B cell (primary cell): ENCODE measurements at regions not wholly inside any gene's neighbourhood (a gene's known extent, or its start where the extent isn't known, plus 50 kb on each side); places are given as distances from the start of the nearest gene placed in this dataset.

Source experiments
- ATAC-seq: fragments of 200-7000 bp; cut with Tn5 transposase; one replicate; pipeline ENCODE4 v1.10.0; 2021; ENCODE audit warnings: low read depth, mild to moderate bottlenecking, moderate number of reproducible peaks, moderate library complexity
- CTCF ChIA-PET: fragments of 350-600 bp; sonication (Branson Sonifier 250); formaldehyde crosslinking; loops from one replicate; lab custom pipeline; 2021; ENCODE audit warnings: antibody characterized with exemption, inconsistent platforms; lab: Charles Lee
- POLR2A ChIA-PET: fragments of 350-600 bp; sonication (Branson Sonifier 250); formaldehyde crosslinking; loops from one replicate; lab custom pipeline; 2021; ENCODE audit warnings: antibody characterized with exemption; lab: Charles Lee
- DNase-seq: peaks from one replicate; pipeline ENCODE4 v3.0.0; 2013
- H2AFZ ChIP-seq: 2 replicates; pipeline ENCODE4 v1.6.1; 2012; ENCODE audit warnings: mild to moderate bottlenecking, low read depth, low read length; ENCODE audit not compliant: insufficient read depth, poor library complexity, severe bottlenecking
- H3K27ac ChIP-seq, 2 donors: 1 replicate in 1 of 2; 2 replicates in 1 of 2; pipeline ENCODE4 v1.5.1; 2012 to 2013; ENCODE audit warnings: low read length in 2 of 2, mild to moderate bottlenecking in 2 of 2, moderate library complexity in 1 of 2
- H3K27me3 ChIP-seq, 4 experiments: fragments of 200-600 bp in 1 of 4; sonication (generic) in 1 of 4; replicated peaks in 1 of 4; 1 replicate in 2 of 4; 2 replicates in 2 of 4; pipeline versions ENCODE4 v1.6.1 to v1.7.0; 2013 to 2016; ENCODE audit warnings: low read length in 3 of 4, mild to moderate bottlenecking in 2 of 4, mixed read lengths in 1 of 4, moderate library complexity in 1 of 4; ENCODE audit not compliant: insufficient read depth in 4 of 4, control insufficient read depth in 3 of 4; ENCODE audit errors: control extremely low read depth in 1 of 4
- H3K36me3 ChIP-seq, 2 experiments: replicated peaks in 1 of 2; 1 replicate in 1 of 2; 2 replicates in 1 of 2; pipeline versions ENCODE4 v1.6.1 to v1.7.1; 2013; ENCODE audit warnings: low read length in 1 of 2; ENCODE audit not compliant: insufficient read depth in 2 of 2, control insufficient read depth in 1 of 2; ENCODE audit errors: control extremely low read depth in 1 of 2, extremely low read depth in 1 of 2
- H3K4me1 ChIP-seq, 2 donors: fragments of 200-600 bp in 1 of 2; sonication (generic) in 1 of 2; 1 replicate in 1 of 2; 2 replicates in 1 of 2; pipeline versions ENCODE4 v1.5.1 to v1.6.1; 2013 to 2017; ENCODE audit warnings: low read length in 2 of 2; ENCODE audit not compliant: control insufficient read depth in 2 of 2, insufficient read depth in 2 of 2
- H3K4me2 ChIP-seq: replicated peaks from 2 replicates; pipeline ENCODE3; 2012; ENCODE audit warnings: mild to moderate bottlenecking, low read depth, low read length; ENCODE audit not compliant: poor library complexity, severe bottlenecking
- H3K4me3 ChIP-seq, 5 experiments: fragments of 200-600 bp in 1 of 5; sonication (generic) in 1 of 5; 1 replicate in 3 of 5; 2 replicates in 2 of 5; pipeline versions ENCODE4 v1.5.1 to v1.7.0; 2011 to 2016; ENCODE audit warnings: low read length in 4 of 5, mild to moderate bottlenecking in 4 of 5, low read depth in 2 of 5, control low read depth in 1 of 5, moderate library complexity in 1 of 5; ENCODE audit not compliant: insufficient read depth in 1 of 5; ENCODE audit errors: control extremely low read depth in 1 of 5, extremely low read depth in 1 of 5
- H3K79me2 ChIP-seq: fragments of 200-600 bp; sonication (generic); one replicate; pipeline ENCODE4 v1.6.0; 2016; ENCODE audit warnings: low read length; ENCODE audit not compliant: control insufficient read depth, insufficient read depth
- H3K9ac ChIP-seq: fragments of 200-600 bp; sonication (generic); 2 replicates; pipeline ENCODE4 v1.6.1; 2017; ENCODE audit warnings: mild to moderate bottlenecking, low read length, moderate library complexity
- H3K9me3 ChIP-seq, 3 donors: one replicate each; pipeline versions ENCODE4 v1.6.1 to v1.7.1; 2013; ENCODE audit warnings: low read length in 2 of 3; ENCODE audit not compliant: control insufficient read depth in 2 of 3, insufficient read depth in 1 of 3; ENCODE audit errors: control extremely low read depth in 1 of 3
- H4K20me1 ChIP-seq: 2 replicates; pipeline ENCODE4 v1.6.0; 2012; ENCODE audit warnings: mild to moderate bottlenecking, low read length; ENCODE audit not compliant: insufficient read depth, control insufficient read depth, poor library complexity, severe bottlenecking
- H3K27ac Mint-ChIP-seq: one replicate; pipeline ENCODE4 v1.8.0; 2021; ENCODE audit warnings: mixed read lengths
- H3K27me3 Mint-ChIP-seq: one replicate; pipeline ENCODE4 v1.8.0; 2021; ENCODE audit warnings: mixed read lengths
- H3K4me1 Mint-ChIP-seq: one replicate; pipeline ENCODE4 v1.8.0; 2021; ENCODE audit warnings: mixed read lengths
- H3K4me3 Mint-ChIP-seq: one replicate; pipeline ENCODE4 v1.8.0; 2021; ENCODE audit warnings: mixed read lengths
- H3K9me3 Mint-ChIP-seq: one replicate; pipeline ENCODE4 v1.8.0; 2022; ENCODE audit warnings: mixed read lengths; ENCODE audit not compliant: insufficient read depth
- CTCF ChIP-seq: fragments of 200-600 bp; IDR thresholded peaks from one replicate; pipeline ENCODE4 v1.8.0; 2022; ENCODE audit warnings: antibody characterized with exemption, mild to moderate bottlenecking
- EZH2 ChIP-seq: IDR thresholded peaks from 2 replicates; pipeline ENCODE4 v1.6.1; 2012; ENCODE audit warnings: borderline replicate concordance, low read depth, mild to moderate bottlenecking, moderate library complexity, low read length; ENCODE audit not compliant: insufficient read depth, poor library complexity, severe bottlenecking
- WGBS: methylation state at CpG from one replicate; pipeline ENCODE4 v1.1.5; 2013; ENCODE audit warnings: missing lambda C conversion rate; ENCODE audit not compliant: insufficient coverage; 5-methylcytosine and 5-hydroxymethylcytosine counted together
- intact Hi-C: fragments of 100-400 bp; cut with micrococcal nuclease; formaldehyde crosslinking; loops from one replicate; pipeline ENCODE4 v1.10.0; 2022

DNA sequence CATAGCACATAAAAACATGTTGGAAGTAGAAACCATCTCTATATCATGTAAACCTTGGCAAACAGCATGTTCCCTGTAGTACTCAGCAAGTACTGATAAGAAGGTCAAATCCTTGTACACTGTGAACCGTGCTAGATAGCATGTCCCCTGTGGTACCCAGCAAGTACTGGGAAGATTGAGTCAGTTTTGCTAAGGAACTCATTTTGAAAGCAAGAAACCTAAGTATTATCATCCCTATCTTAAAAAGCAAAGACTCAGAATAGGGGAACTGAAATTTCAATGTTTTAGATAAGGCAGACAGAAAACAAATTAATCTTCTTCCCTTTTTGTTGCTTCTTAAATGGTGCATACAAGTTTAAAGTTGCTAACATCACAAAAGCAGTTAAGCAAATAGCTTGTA, 180.2 kb downstream of the RBM46 start:
- no CpG with 5 or more reads among the region's 1 CpG for WGBS
- no peak overlapping the region for H3K4me2 ChIP-seq
- H2AFZ ChIP-seq = no peak overlapping the region
- Mint-ChIP-seq H3K27ac (peak overlapping the region; percentile 12), H3K27me3 (no peaks in the 10 kb centered on the region), H3K9me3 (no peaks in the 10 kb centered on the region), H3K4me1 (peaks cover 13% of the 10 kb centered on the region), H3K4me3 (no peak overlapping the region)
- ChIA-PET POLR2A (no interaction called here), CTCF (no interaction called here)
- no peak overlapping the region for H3K27ac ChIP-seq
- H3K4me3 ChIP-seq = no peak overlapping the region
- H4K20me1 ChIP-seq = no peaks in the 10 kb centered on the region
- DNase-seq = no peak
- no peaks in the 10 kb centered on the region for H3K27me3 ChIP-seq
- ATAC-seq = no peak
- no peaks in the 10 kb centered on the region for H3K4me1 ChIP-seq
- H3K9ac ChIP-seq = no peak overlapping the region
- intact Hi-C loops = no loop called here
- H3K9me3 ChIP-seq = no peaks in the 10 kb centered on the region
- TF ChIP-seq CTCF (no peak), EZH2 (no peak)
- no peaks in the 10 kb centered on the region for H3K79me2 ChIP-seq
- no peaks in the 10 kb centered on the region for H3K36me3 ChIP-seq

DNA sequence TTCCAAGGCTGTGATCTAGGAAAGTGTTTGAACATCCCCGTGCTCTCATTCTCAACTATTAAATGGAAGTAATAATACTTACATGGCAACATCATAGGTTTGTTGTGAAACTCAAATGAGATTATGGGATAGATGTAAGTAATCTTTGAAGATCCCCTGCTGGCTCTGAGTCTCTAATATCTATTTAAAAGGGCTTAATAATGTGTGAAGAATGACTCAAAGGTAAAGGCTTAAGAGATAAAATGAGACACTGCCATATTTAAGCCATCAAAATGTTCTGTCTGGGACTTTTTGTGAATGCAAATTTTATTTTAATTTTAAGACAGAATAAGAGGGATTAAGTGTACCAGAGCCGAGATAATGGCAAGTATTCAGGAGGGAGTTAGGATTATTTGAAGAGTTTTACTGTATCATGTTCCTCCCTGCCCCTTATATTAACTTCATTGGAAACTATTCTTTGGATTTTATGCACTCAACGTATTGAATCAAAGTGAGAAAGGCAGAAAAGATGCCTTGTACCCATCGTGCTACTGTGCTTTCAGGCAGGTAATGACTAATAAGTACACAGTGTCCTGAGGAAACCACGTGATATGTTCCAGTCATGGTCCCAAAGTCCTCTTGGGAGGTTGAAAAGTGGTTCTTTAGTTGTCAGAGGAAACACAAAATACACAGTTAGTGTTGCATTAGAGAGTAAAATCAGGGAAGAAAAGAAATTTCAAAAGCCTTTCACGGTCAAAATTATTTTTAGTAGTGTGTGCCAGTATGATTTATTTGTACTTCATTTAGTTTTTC, 192.4 kb downstream of the RBM46 start:
- H3K4me1 ChIP-seq = no peaks in the 10 kb centered on the region
- no peak overlapping the region for H3K4me3 Mint-ChIP-seq
- no peaks in the 10 kb centered on the region for H3K27me3 ChIP-seq
- CTCF ChIA-PET = no interaction called here
- no peak overlapping the region for H2AFZ ChIP-seq
- ATAC-seq = no peak
- 73% methylated on average over 2 of the region's 6 CpGs for WGBS
- H3K4me3 ChIP-seq = no peak overlapping the region
- TF ChIP-seq EZH2 (no peak), CTCF (no peak)
- H3K36me3 ChIP-seq = no peaks in the 10 kb centered on the region
- H3K4me1 Mint-ChIP-seq = no peaks in the 10 kb centered on the region
- H3K27ac ChIP-seq = no peak overlapping the region
- H3K27ac Mint-ChIP-seq = no peak overlapping the region
- no peaks in the 10 kb centered on the region for H3K79me2 ChIP-seq
- H3K4me2 ChIP-seq = no peak overlapping the region
- POLR2A ChIA-PET = no interaction called here
- no peaks in the 10 kb centered on the region for H3K9me3 Mint-ChIP-seq
- no peak overlapping the region for H3K9ac ChIP-seq
- H3K27me3 Mint-ChIP-seq = no peaks in the 10 kb centered on the region
- no peaks in the 10 kb centered on the region for H3K9me3 ChIP-seq
- no peaks in the 10 kb centered on the region for H4K20me1 ChIP-seq
- intact Hi-C loops = no loop called here
- DNase-seq = no peak
